Stimulated activated CD8-positive, alpha-beta memory T cell treated with anti-CD3 and anti-CD28 coated beads, Interleukin-2, amount 100 ng/mL, for 48 hours (primary cell): ENCODE measurements at regions not wholly inside any gene's neighbourhood (a gene's known extent, or its start where the extent isn't known, plus 50 kb on each side); places are given as distances from the start of the nearest gene placed in this dataset.
"Not testable (repeated sequence)": the region's sequence is repeated elsewhere in the genome, so short reads cannot be mapped to it uniquely, and the experiment has no call there.

ENCODE experiments used
- DNase-seq, 2 donors: peaks; one replicate each; pipeline ENCODE4 v3.0.0-alpha.2; 2020; ENCODE audit warnings: low read depth in 2 of 2

DNA sequence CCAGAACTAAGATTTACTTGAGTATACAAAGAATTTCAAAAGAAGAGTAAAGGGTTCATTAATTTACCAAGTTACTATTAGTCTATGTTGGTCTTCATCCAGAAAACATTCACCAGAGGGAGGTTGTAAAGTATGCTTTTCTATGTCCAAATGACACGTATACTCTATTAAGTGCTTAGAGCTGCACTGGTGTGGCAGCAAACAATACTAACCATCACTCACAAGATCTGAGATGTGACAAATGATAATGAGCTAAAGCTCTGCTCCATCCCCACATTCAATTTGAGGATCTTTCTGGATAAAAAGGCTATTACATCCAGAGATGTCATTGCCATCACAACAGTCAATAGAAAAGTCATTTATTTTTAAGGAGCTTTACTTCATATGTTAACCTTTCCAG is 926.5 kb upstream of the KLHL29 start:
- DNase-seq = no peak

DNA sequence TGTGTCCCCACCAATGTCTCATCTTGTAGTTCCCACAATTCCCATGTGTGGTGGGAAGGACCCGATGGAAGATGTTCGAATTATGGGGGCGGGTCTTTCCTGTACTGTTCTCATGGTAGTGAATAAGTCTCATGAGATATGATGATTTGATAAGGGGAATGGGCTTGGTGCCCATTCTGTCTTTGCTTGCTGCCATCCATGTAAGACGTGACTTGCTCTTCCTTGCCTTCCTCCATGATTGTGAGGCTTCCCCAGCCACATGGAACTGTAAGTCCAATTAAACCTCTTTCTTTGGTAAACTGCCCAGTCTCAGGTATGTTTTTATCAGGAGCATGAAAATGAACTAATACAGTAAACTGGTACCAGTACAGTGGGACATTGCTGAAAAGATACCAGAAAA is 909.9 kb upstream of the KLHL29 start:
- DNase-seq = not testable (repeated sequence)

DNA sequence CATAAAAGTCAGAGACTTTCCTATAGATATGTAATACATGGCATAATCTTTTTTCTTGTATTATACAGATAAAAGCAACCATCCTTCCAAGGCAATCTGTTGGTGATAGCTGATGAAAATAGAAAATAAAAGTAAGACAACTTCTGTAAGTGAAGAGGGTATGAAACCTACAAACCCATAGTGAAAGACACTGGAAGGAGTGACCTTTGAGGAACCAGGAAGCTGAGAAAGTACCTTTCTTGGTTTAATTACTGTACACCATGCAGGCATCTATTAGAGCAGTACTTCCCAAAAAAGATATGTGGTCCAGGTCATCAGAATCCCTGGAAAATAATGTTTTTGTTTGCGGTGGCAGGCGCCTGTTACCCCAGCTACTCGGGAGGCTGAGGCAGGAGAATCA is 906.6 kb upstream of the KLHL29 start:
- DNase-seq = no peak

DNA sequence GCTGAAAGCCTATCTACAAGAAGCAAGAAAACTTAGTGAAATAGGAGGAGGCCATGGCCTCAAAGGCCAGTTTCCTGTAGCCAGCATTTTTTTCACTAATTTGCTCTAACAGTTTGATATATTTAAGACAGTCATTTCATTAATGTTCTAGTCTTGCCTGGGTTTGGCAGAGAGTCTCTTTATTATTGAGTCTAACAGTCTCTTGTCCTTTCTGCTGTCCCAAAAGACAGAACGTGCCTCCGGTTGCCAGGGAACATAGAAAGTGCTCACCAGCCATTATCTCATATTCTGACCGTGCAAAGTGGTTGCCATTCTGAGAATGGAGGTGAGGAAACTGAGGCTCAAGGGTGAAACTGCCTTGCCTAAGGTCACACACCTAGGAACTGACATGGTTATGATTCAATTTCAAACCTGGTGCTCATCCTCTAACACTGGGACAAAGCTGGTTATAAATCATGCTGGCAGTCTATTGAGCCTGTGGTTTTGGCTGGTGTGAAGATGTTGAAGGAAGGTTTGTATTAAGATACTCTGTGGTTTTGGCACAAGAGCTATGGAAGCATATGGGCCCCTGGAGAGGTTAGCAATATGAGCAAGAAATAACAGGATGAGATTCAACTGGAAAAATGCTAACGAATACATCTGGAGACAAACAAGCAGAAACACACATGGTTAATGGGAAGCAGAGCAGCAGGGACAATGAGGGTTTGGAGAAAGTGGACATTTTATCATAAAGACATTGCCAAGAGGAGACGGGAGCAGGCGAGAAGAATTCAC is 903.3 kb upstream of the KLHL29 start:
- no peak for DNase-seq

DNA sequence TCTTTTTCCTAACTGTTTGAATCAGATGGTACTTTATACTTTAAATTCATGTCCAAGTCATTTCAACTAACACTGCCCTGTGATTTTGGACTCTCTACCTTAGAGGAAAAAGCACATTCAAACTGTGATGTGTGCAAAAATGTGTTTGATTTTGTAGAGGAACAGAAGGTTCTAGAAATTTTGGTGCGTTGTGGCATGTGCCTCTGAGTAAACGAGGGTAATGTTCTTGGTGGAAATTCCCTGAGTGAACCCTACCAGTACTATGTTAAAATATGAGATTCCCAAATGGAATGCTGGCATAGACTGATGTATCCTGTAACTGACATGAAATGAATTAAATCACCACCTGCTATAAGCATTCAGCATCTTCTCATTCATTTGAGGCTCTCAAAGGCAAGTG is 901.9 kb upstream of the KLHL29 start:
- DNase-seq = no peak

DNA sequence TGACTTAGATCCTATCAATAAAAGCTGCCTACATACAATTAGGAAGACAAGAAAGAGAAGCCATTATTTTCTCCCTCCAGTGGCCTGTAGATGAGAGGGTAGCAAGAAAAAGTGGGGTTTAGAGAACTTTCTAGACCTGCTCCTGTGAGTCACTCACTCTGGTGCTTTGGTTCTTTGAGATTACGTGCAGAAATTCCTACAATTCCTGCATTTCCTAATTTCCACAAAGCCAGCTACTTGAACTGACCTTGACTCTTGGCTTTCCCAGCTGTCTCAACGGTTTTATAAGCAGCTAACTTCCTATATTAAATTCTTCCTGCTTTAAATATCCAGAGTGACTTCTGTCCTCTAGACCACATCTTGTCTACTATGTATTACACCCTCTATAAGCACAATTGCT is 899.5 kb upstream of the KLHL29 start:
- no peak for DNase-seq

DNA sequence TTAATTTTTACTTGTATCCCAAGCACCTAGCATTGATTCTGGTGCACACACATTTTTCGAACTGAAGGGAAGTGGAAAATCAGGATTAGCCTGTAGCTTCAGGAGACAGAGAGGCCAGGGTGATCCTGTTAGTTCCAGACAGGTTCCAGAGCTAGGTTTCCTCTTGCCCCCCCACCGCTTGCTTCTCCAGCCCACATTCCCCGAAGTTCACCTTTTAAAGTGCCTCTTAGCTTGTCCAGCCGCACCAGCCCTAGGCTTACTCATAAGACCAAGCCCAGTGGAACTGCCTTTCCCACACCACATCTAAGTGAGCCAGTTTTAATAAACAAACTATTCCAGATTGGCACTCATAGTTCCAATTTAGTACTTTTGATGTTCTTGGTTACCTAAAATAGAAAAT is 898.6 kb upstream of the KLHL29 start:
- no peak for DNase-seq

DNA sequence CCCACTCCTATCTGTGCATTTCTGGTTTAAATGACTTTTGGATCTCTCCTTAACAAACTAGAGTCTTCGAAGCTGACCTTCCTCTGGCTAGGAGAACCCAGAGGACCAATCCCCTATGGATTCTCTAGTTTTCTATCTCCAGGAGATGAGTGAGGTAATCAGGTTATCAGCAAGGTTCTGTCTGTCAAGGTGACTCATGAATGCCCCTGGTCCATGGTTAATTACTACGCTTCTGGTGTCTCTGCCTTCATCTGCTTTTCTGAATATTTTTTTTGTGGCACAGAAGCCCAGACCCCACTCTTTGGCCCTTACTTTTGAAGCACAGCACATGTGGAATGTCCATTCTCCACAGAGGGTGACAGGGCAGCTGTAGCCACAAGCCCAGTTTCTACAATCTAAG is 897.9 kb upstream of the KLHL29 start:
- no peak for DNase-seq

DNA sequence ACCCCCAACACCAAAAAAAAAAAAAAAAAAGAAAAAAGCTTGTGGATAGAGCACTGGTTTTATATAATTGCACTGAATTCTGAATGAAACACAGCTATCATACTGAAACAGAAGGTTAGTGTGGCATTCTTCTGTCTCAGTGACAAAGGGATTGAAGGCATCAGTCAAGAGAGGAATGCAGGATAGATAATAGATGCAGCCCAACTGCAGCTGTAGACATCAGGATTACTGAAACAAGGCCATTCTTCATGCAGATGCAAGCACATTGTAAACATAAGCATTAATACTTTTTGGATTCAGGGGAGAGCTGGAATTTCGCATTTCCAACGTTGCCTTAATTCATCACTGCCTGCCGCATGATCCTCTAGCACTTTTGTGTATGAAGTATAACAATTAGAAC is 897.4 kb upstream of the KLHL29 start:
- no peak for DNase-seq

DNA sequence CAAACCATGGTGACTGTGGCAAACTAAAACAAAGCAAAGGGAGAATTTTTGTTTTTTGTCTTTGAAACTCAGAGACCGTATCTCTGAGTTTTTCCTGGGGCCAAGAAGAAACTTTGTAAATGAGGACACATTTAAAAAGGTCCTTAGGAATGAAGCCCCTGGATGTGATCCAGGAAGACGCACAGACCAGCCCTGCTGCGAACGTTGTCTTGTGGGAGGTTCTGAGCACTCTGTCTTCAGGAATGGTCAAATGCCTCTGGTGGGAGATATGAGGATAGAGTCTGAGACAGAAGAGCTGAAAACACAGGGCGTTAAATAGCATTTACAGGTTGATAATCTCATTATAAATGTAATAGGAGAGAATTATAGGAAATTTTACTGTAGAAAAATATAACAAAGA is 893.5 kb upstream of the KLHL29 start:
- DNase-seq = no peak

DNA sequence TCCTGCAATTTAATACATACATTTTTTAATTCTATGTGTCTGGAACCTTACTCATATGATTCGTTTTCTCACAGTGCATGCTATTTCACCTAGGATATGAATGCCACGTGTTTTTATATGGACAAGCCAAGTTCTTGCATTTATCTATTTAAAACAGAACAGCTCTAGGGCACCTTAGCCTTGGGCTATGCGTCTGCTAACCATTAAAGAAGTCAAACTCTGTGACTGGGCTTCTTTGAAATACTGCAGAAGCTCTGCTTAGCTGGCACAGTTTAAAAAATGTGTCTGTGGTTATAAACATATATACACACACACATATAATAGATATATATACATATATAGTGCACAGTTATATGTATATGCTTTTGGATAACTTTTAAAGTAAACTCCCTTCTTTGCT is 890.8 kb upstream of the KLHL29 start:
- no peak for DNase-seq

DNA sequence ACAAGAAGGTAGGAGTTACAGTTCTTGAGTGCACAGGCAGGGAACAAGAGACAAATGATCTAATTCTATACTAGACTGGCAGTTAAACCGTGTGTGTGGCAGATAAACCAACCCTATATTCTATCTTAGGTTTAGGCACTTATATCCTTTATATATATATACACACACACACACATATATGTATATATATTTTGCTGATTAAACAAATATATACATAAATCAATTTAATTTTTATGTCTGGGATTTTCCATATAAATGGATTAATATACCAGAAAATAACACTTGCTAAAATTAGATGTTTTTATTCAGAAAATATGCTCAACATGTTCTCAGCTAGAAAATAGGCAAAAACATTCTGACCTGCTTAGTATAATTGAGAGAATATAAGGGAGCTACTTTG is 887.9 kb upstream of the KLHL29 start:
- DNase-seq = no peak

DNA sequence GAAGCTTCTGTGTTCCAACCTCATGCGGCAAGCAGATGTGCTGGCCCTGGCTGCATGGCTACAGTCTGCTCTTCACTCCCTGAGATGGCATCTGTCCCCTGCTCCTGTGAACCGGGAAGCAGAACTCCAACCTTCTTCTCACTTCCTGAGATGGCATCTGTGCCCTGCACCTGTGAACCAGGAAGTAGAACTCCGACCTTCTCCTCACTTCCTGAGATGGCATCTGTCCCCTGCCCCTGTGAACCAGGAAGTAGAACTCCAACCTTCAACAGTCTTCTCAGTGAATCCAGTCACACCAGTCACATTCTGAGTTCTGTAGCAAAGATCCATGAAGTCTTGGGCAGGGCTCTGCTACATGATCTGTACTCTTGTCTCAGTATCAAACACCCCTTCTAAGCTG is 887.2 kb upstream of the KLHL29 start:
- DNase-seq = no peak

DNA sequence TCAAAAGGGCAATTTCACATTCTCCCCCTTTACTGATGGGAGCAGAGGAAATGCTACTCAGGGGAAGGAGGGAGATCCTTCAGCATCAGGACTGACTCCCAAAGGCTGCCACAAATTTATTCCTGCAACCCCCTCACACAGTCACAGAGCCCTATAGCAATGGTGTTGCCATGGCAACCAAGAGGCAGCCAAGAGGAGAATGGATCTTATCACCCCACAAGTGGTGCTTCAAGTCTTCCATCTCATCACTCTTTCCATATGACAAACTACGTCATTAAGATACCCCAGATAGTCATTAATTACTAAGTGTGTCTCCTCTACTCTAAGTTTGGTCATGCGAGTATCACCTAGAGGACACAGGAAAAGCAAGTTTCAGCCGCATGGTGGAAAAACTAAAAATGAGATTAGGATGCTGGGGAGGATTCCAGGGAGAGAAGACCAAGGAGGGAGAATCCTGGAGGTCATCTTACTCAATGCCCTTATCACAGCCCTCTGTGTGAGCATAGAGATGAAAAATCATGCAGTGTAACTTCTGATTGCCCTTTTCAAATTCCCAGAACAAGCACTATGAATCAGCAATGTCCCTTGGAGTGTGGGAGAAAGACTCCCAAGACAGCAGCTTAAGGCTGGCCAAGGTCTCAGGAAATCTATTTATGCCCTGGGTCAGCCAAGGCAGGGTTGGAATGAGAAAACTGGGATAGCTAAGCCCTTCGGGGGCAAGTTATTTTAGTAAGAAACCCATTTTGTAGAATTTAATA is 885.7 kb upstream of the KLHL29 start:
- DNase-seq = no peak

DNA sequence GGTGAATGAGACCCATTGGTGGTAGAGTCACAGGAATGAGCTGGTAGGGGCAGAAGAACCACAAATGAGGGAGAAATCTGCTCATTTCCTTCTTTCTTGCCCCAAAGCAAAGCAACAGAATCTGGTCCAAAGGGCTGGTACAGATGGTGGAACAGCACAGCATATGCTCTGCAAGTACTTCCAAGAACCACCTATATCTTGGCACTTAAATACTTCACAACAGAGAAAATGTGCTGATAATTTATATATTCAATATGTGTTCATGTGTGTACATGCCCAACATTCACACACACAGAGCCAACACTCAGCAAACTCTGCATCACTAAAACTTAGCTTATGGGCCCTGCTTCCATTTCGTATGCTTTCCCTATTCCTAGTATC is 884.4 kb upstream of the KLHL29 start:
- DNase-seq = no peak

DNA sequence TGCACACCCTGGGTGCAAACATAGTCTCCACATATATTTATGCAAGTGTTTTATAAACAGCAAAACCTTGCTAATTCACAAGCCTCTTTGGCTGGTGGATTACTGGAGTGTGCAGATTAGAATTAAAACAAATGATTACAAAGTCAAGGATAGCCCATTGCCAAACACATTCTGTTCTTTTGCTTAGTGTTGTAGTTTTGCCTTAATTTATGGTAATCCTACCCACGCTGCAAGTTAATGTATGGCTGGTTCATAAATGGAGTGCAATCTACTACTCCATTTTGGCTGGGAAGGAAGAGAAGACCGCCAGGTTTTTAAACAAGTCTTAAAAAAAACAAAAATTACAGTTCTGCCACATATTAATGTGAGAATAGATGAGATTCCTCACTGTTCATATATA is 883.1 kb upstream of the KLHL29 start:
- DNase-seq = no peak

DNA sequence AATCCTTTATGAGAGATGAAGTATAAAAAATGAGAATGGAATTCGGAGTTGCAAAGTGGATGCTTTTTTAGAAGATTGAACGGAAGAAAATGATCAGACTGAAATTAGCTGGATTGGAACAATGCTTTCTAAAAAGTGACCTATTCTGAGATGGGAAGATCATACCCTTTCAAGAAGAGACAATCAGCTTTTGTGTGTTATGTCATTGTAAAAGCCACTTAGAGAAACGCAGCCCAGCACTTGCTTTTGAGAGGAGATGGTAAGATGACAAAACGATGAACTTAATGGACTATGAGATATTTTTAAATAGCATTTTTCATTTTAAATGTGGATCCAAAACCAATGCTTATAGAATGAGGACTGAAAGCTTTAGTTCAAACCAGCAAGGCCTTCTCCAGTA is 871.4 kb upstream of the KLHL29 start:
- no peak for DNase-seq

DNA sequence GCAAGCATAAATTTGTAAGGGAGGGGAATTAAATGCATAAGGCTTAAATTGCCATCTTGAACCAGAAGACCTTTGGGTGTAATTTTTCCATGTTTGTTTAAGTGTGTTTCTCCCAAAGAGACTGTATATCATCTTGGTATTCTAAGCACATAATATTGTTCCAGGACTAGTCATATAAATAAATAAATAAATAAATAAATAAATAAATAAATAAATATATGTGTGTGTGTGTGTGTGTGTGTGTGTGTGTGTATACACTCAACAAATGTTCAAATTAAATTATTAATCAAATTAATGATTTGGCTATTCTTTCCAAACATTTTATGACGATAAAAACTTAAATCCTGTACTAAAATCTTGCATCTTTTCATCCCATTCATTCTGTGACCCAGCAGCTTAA is 867.8 kb upstream of the KLHL29 start:
- no peak for DNase-seq

DNA sequence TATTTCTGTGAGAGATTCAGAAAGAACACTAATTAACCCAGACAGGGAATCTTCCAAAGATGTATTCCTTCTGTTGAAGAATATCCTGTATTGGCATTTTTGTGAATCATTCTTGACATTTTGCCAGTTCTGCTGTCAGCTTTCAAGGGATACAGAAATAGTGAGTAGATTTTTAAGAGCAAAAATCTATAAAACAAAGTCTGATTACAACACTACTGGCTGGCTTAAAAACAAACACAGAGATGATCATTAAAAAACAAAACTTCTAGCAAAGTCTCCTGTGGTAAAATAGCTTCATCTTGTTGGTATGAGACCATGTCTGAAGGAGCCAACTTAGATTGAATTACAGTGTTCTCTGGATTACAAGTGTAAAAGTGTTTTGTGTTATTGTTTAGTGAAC is 866.3 kb upstream of the KLHL29 start:
- no peak for DNase-seq

DNA sequence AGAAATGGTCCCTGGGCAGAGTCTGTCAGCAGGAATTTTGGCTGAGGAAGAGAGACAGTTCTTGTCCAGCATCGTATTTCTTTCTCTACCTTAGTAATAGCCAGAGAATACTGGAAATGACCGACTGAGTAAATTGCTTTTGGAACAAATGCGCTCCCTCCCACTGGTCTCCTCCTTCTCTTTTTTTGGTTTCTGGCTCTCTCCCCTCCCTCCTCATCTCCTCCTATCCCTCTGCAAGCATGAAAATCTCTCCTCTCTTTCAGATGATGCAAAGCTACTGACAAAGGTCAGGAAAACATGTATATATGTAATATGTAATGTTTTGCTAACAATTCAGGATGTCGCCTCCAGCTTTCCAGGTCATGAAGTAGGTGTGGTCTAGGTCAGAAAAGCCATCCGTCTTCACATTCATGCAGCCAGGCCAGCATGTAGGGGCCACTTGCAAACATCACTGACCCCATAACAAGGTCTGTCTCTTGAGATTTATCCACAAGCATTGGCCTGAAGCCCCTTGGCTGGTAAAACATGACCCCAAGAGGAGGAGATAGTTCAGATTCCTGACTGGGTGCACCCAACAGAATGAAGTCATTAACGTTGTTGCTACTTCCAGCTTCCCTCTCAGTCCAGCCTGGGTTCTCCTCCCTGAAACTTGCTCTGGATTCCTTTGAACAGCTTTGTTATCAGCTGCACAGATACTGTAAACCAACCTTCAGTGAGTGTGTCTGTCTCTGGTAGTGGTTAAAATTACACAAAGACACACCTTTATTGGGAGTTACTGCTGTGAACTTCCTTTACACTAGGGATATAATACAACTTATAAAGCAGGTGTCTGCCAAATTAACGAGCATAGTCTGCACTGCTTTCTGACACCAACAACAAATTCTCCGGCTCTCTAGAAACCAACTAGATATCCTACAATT is 864.4 kb upstream of the KLHL29 start:
- DNase-seq = no peak

DNA sequence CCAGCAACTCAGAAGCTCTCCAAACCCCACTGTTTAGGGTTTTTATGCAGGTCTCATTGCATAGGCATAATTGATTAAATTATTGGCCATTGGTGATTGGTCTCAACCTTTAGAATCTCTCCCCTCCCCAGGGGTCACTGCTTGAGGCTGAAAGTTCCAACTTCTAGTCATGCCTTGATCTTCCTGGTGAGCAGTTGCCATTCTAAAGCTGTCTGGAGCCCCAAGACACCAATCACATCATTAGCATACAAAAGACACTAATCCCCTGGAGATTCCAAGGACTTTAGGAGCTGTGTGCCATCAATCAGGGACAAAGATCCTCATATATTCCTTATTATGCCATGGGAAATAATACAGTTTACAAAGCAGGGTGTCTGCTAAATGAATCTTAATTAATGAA is 863.4 kb upstream of the KLHL29 start:
- no peak for DNase-seq

DNA sequence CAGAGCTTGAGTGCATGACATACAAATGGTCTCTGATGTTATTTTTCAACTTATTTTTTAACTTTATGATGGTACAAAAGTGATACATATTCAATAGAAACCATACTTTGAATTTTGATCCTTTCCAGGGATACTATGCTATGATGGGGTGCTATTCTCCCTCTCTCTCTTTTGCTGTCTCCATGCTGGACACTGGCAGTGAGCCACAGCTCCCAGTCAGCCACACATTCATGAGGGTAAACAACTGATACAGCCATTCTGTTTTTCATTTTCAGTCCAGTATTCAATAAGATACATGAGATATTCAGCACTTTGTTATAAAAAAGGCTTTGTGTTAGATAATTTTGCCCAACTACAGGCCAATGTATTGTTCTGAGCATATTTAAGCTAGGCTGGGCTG is 859.3 kb upstream of the KLHL29 start:
- no peak for DNase-seq

DNA sequence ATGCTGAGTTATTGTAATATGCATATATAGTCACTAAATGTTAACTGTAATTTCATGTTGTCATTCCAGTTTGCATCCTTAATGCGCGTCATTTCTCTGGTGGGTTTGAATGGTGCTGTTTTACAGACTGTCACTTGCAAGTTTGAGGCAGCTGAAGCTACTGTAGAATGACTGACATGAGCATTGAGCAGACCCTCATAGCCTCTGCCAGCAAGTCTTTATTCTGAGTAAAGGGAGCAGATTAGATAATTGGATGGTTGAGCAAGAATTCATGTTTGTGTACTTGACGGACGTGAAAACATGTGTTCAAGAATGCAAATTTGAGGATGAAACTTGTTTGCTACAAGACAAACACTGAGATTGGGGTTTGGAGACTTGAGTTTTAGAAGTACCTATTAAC is 854.8 kb upstream of the KLHL29 start:
- no peak for DNase-seq
